Upper lobe of left lung (tissue), 6 donors: ENCODE measurements at regions not wholly inside any gene's neighbourhood (a gene's known extent, or its start where the extent isn't known, plus 50 kb on each side); places are given as distances from the start of the nearest gene placed in this dataset.

ENCODE experiments used
- ATAC-seq, 2 donors: fragments of 200-7000 bp; cut with Tn5 transposase; one replicate each; pipeline ENCODE4 v1.9.1; 2022; ENCODE audit warnings: mild to moderate bottlenecking in 2 of 2, moderate library complexity in 2 of 2; ENCODE audit not compliant: low FRiP score in 2 of 2
- DNase-seq, 2 donors: peaks; one replicate each; pipeline ENCODE4 v3.0.0-alpha.2; 2019 to 2020
- H3K27ac ChIP-seq, 4 donors: fragments of 200-600 bp; sonication (generic); one replicate each; pipeline ENCODE4 v1.5.1; 2016 to 2019
- H3K27me3 ChIP-seq, 4 donors: fragments of 200-600 bp; sonication (generic); one replicate each; pipeline ENCODE4 v1.5.1; 2017 to 2019
- H3K36me3 ChIP-seq, 4 donors: fragments of 200-600 bp; sonication (generic); one replicate each; pipeline ENCODE4 v1.5.1; 2016 to 2019
- H3K4me1 ChIP-seq, 4 donors: fragments of 200-600 bp; sonication (generic); one replicate each; pipeline ENCODE4 v1.5.1; 2018 to 2019
- H3K4me3 ChIP-seq, 4 donors: fragments of 200-600 bp; sonication (generic); one replicate each; pipeline ENCODE4 v1.5.1; 2017 to 2019; ENCODE audit warnings: mild to moderate bottlenecking in 2 of 4, moderate library complexity in 1 of 4
- H3K9me3 ChIP-seq, 4 donors: fragments of 200-600 bp; sonication (generic); one replicate each; pipeline ENCODE4 v1.5.1; 2018 to 2019
- EP300 ChIP-seq, 4 donors: sonication (generic); formaldehyde crosslinking; IDR thresholded peaks; one replicate each; pipeline ENCODE4 v1.5.1; 2017; ENCODE audit warnings: antibody characterized with exemption in 4 of 4, control low read depth in 2 of 4
- POLR2A ChIP-seq, 4 donors: fragments of 450-650 bp; IDR thresholded peaks; one replicate each; pipeline ENCODE4 v1.5.1; 2016 to 2017; ENCODE audit warnings: antibody characterized with exemption in 4 of 4, mild to moderate bottlenecking in 2 of 4
- POLR2AphosphoS5 ChIP-seq, 2 donors: sonication (generic); formaldehyde crosslinking; IDR thresholded peaks; one replicate each; pipeline ENCODE4 v1.5.1; 2017; ENCODE audit warnings: antibody characterized with exemption in 2 of 2
- whole genome bisulfite sequencing, 2 donors: methylation state at CpG; one replicate each; pipeline ENCODE4 v1.1.5; 2017 to 2018; 5-methylcytosine and 5-hydroxymethylcytosine counted together
- TF ChIP-seq, protein P1 (sequence below), 6 experiments: fragments of 450-650 bp in 4 of 6; fragments of 200-600 bp in 2 of 6; sonication (generic) in 2 of 6; IDR thresholded peaks; one replicate each; pipeline ENCODE4 v1.5.1; 2016 to 2019; ENCODE audit warnings: antibody characterized with exemption in 6 of 6
- donor health status: DM: no; HTN: no; CAD: no; lungs with moderate emphysema.
- donor health status: DM: no; HTN: yes; CAD: no; lungs with severe emphysema.

DNA sequence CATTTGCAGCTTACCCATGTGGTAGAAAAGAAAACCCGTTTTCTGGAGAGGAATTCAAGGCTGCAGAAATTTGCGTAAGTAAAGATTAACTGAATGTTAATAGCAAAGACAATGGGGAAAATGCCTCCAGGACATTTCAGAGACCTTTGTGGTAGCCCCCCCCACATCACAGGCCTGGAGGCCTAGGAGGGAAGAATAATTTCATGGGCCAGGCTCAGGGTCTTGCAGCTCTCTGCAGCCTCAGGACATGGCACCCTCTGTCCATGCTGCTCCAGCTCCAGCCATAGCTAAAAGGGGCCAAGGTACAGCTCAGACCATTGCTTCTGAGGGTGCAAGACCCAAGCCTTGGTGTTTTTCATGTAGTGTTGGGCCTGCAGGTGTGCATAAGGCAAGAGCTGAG lies 92.7 kb upstream of the ZNF678 start:
- no peak for DNase-seq
- no peak for ATAC-seq
- H3K4me1 ChIP-seq: no peaks in the 10 kb centered on the region
- H3K9me3 ChIP-seq: no peaks in the 10 kb centered on the region
- H3K4me3 ChIP-seq: no peak overlapping the region
- H3K36me3 ChIP-seq: no peaks in the 10 kb centered on the region
- TF ChIP-seq POLR2A (IDR thresholded peaks at IDR 0.05) (no peak), EP300 (IDR thresholded peaks at IDR 0.05) (no peak), POLR2AphosphoS5 (IDR thresholded peaks at IDR 0.05) (no peak)
- TF ChIP-seq, protein P1, sequence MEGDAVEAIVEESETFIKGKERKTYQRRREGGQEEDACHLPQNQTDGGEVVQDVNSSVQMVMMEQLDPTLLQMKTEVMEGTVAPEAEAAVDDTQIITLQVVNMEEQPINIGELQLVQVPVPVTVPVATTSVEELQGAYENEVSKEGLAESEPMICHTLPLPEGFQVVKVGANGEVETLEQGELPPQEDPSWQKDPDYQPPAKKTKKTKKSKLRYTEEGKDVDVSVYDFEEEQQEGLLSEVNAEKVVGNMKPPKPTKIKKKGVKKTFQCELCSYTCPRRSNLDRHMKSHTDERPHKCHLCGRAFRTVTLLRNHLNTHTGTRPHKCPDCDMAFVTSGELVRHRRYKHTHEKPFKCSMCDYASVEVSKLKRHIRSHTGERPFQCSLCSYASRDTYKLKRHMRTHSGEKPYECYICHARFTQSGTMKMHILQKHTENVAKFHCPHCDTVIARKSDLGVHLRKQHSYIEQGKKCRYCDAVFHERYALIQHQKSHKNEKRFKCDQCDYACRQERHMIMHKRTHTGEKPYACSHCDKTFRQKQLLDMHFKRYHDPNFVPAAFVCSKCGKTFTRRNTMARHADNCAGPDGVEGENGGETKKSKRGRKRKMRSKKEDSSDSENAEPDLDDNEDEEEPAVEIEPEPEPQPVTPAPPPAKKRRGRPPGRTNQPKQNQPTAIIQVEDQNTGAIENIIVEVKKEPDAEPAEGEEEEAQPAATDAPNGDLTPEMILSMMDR (IDR thresholded peaks at IDR 0.05): no peak
- H3K27ac ChIP-seq: no peak overlapping the region
- 93 to 95% methylated on average over 2 of the region's 2 CpGs for WGBS, 2 donors
- no peaks in the 10 kb centered on the region for H3K27me3 ChIP-seq

GRCh38 chr1:227469708-227470107 lies 93.6 kb upstream of the ZNF678 start:
- DNase-seq: no peak
- WGBS, 2 donors: 38 to 51% methylated on average over 3 of the region's 3 CpGs
- TF ChIP-seq POLR2A (IDR thresholded peaks at IDR 0.05): no peak
- no peak for TF ChIP-seq EP300 (IDR thresholded peaks at IDR 0.05)
- TF ChIP-seq POLR2AphosphoS5 (IDR thresholded peaks at IDR 0.05): no peak
- TF ChIP-seq, protein P1 (IDR thresholded peaks at IDR 0.05): no peak

GRCh38 chr1:227466039-227466645 lies 97.2 kb upstream of the ZNF678 start:
- Histone ChIP-seq H3K27ac (no peak overlapping the region), H3K4me3 (no peak overlapping the region), H3K4me1 (no peaks in the 10 kb centered on the region), H3K27me3 (no peaks in the 10 kb centered on the region), H3K9me3 (no peaks in the 10 kb centered on the region), H3K36me3 (no peaks in the 10 kb centered on the region)
- WGBS, 2 donors: 87 to 94% methylated on average over 5 of the region's 5 CpGs
- no peak for DNase-seq
- TF ChIP-seq EP300 (IDR thresholded peaks at IDR 0.05): no peak
- TF ChIP-seq, protein P1 (IDR thresholded peaks at IDR 0.05): no peak
- no peak for TF ChIP-seq POLR2AphosphoS5 (IDR thresholded peaks at IDR 0.05)
- no peak for TF ChIP-seq POLR2A (IDR thresholded peaks at IDR 0.05)
- no peak for ATAC-seq

More at GRCh38 chr1:227469708-227470107, 93.6 kb upstream of the ZNF678 start:
- no peaks in the 10 kb centered on the region for H3K9me3 ChIP-seq
- no peaks in the 10 kb centered on the region for H3K4me1 ChIP-seq
- H3K36me3 ChIP-seq: no peaks in the 10 kb centered on the region
- no peak overlapping the region for H3K27ac ChIP-seq
- no peak for ATAC-seq
- H3K27me3 ChIP-seq: no peaks in the 10 kb centered on the region
- H3K4me3 ChIP-seq: no peak overlapping the region

DNA sequence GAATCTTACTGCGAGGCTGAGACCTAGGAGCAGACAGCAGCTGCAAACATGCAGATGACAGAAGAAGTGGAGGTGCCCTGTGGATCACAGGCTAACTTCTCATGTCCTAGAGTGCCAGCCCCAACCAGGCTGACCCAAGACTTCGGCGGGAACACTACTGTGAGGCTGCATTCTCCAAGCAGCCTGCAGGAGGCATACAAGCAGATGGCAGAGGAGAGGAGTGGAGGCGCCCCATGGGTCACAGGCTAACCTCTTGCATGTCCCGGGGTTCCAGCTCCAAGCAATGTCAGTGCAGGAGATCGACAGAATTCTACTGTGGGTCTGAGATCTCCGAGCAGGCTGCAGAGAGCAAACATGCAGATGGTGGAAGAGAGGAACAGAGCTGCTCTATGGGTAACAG lies 98.1 kb upstream of the ZNF678 start:
- H3K4me1 ChIP-seq: no peaks in the 10 kb centered on the region
- H3K36me3 ChIP-seq: no peaks in the 10 kb centered on the region
- no peak overlapping the region for H3K27ac ChIP-seq
- no peak for TF ChIP-seq POLR2AphosphoS5 (IDR thresholded peaks at IDR 0.05)
- TF ChIP-seq EP300 (IDR thresholded peaks at IDR 0.05): no peak
- TF ChIP-seq, protein P1 (IDR thresholded peaks at IDR 0.05): no peak
- TF ChIP-seq POLR2A (IDR thresholded peaks at IDR 0.05): no peak
- no peak overlapping the region for H3K4me3 ChIP-seq
- ATAC-seq: no peak
- H3K27me3 ChIP-seq: no peaks in the 10 kb centered on the region
- WGBS, 2 donors: 74 to 93% methylated on average over 3 to 7 of the region's 7 CpGs
- DNase-seq: no peak
- H3K9me3 ChIP-seq: no peaks in the 10 kb centered on the region

GRCh38 chr1:227459977-227460376 lies 103.4 kb upstream of the ZNF678 start:
- H3K27me3 ChIP-seq: no peaks in the 10 kb centered on the region
- TF ChIP-seq POLR2A (IDR thresholded peaks at IDR 0.05) (no peak), POLR2AphosphoS5 (IDR thresholded peaks at IDR 0.05) (no peak), EP300 (IDR thresholded peaks at IDR 0.05) (no peak)
- TF ChIP-seq, protein P1 (IDR thresholded peaks at IDR 0.05): no peak
- DNase-seq: no peak
- no peaks in the 10 kb centered on the region for H3K36me3 ChIP-seq
- no peak overlapping the region for H3K27ac ChIP-seq
- no peak overlapping the region for H3K4me3 ChIP-seq
- no peaks in the 10 kb centered on the region for H3K9me3 ChIP-seq
- WGBS, 2 donors: 83 to 93% methylated on average over 1 of the region's 1 CpG
- no peak for ATAC-seq
- no peaks in the 10 kb centered on the region for H3K4me1 ChIP-seq
